Heart right ventricle (tissue), 16 donors: ENCODE measurements at regions not wholly inside any gene's neighbourhood (a gene's known extent, or its start where the extent isn't known, plus 50 kb on each side); places are given as distances from the start of the nearest gene placed in this dataset.

Experiments
- ATAC-seq, 8 donors: fragments of 200-7000 bp; cut with Tn5 transposase; one replicate each; pipeline ENCODE4 v1.9.1; 2020; ENCODE audit warnings: mild to moderate bottlenecking in 8 of 8, moderate library complexity in 8 of 8, moderate number of reproducible peaks in 1 of 8
- DNase-seq, 2 donors: peaks; one replicate each; pipeline ENCODE4 v3.0.0-alpha.2; 2020
- H3K27ac ChIP-seq, 10 donors: fragments of 200-600 bp; sonication (generic) in 2 of 10; one replicate each; pipeline versions ENCODE4 v1.5.0 to v1.8.0; 2020 to 2022; ENCODE audit warnings: mild to moderate bottlenecking in 3 of 10
- H3K27me3 ChIP-seq, 7 donors: fragments of 200-600 bp; one replicate each; pipeline ENCODE4 v1.8.0; 2021 to 2022; ENCODE audit warnings: mild to moderate bottlenecking in 2 of 7
- H3K36me3 ChIP-seq, 9 donors: fragments of 200-600 bp; sonication (generic) in 1 of 9; one replicate each; pipeline versions ENCODE4 v1.5.0 to v1.8.0; 2020 to 2022; ENCODE audit warnings: mild to moderate bottlenecking in 2 of 9
- H3K4me1 ChIP-seq, 9 donors: fragments of 200-600 bp; sonication (generic) in 1 of 9; one replicate each; pipeline versions ENCODE4 v1.5.0 to v1.8.0; 2020 to 2022; ENCODE audit warnings: mild to moderate bottlenecking in 4 of 9
- H3K4me3 ChIP-seq, 10 donors: fragments of 200-600 bp; sonication (generic) in 2 of 10; one replicate each; pipeline versions ENCODE4 v1.5.0 to v1.8.0; 2020 to 2022; ENCODE audit warnings: mild to moderate bottlenecking in 7 of 10, moderate library complexity in 2 of 10
- H3K9me3 ChIP-seq, 11 donors: fragments of 200-600 bp in 10 of 11; sonication (generic) in 2 of 11; one replicate each; pipeline versions ENCODE4 v1.5.0 to v1.8.0; 2013 to 2022; ENCODE audit warnings: mild to moderate bottlenecking in 2 of 11, control low read depth in 1 of 11, moderate library complexity in 1 of 11
- WGBS, 2 donors: extraction: QIAGEN DNeasy Blood & Tissue Kit; methylation state at CpG; one replicate each; pipeline ENCODE4 v1.1.7; 2013; ENCODE audit warnings: inconsistent platforms in 1 of 2; 5-methylcytosine and 5-hydroxymethylcytosine counted together
- intact Hi-C, 10 donors: fragments of 100-400 bp; cut with DNase I; formaldehyde crosslinking; loops; one replicate each; pipeline versions ENCODE4 v1.11.1 to v1.14.2; 2022
- TF ChIP-seq, protein P1 (sequence below), 9 donors: fragments of 200-600 bp; sonication (generic) in 2 of 9; IDR thresholded peaks; one replicate each; pipeline versions ENCODE4 v1.5.0 to v1.8.0; 2021 to 2022; ENCODE audit warnings: antibody characterized with exemption in 9 of 9, mild to moderate bottlenecking in 5 of 9, moderate library complexity in 1 of 9
- donor health status: Arrhythmogenic right ventricular cardiomyopathy.
- donor health status: ischemic (EF 13 %, LVEDD 7.1; RV severe dilation, severe dysfunction).
- donor health status: healthy with polysubstance abuse.
- donor health status: DM: no; HTN: yes; CAD: no.
- donor health status: DM: no; HTN: no; CAD: no.
- donor health status: ischemic (EF 25% LVEDD 6.9; RV normal size, moderate dysfunction).
- donor health status: ischemic (EF 25% LVEDD 5.7; RV mildly dilated, moderate dysfunction).
- donor health status: healthy.
- donor health status: DM: yes; HTN: yes; CAD: no.
- donor health status: Ischemic cardiomyopathy.
- donor health status: ischemic (EF 35%, LVEDD 5.7; RV mildly dilated, moderate dysfunction).
- donor health status: nonischemic (EF 11% LVEDD 7.7; RV severe dilation, severe dysfunction).
- donor health status: DM: yes; HTN: yes; CAD: no.
- donor health status: PGD.
- donor health status: ischemic (EF 29% LVEDD 5.4; RV normal size, mild dysfunction).
- donor health status: nonischemic (EF 23%, LVEDD 6.1; RV moderate dilation, normal function).

DNA sequence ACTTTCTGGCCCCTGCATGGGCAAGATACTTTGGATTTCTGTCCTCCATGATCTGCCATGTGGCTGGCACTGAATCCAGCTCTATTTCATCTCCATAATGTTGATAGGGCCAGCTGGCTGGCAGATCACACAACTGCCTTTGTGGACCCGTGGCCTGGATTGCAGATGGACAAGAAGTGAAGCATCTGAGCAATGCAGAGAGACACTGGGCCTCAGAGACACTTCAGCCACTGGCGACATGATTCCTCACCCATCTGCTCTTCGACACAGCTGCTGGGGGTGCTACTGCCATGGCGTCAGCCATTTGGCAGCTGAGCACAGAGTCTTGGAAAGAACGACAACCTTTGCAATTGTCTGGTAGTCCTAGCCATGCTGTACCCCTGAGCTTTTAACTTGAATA is 79.5 kb upstream of the MYO16 start:
- DNase-seq = no peak
- Histone ChIP-seq H3K36me3 (no peaks in the 10 kb centered on the region), H3K4me1 (no peaks in the 10 kb centered on the region), H3K27ac (no peak overlapping the region), H3K9me3 (peaks cover 0 to 6% (median 0%) of the 10 kb centered on the region in 11 donors), H3K27me3 (no peaks in the 10 kb centered on the region), H3K4me3 (no peak overlapping the region)
- no peak for ATAC-seq
- TF ChIP-seq, protein P1, sequence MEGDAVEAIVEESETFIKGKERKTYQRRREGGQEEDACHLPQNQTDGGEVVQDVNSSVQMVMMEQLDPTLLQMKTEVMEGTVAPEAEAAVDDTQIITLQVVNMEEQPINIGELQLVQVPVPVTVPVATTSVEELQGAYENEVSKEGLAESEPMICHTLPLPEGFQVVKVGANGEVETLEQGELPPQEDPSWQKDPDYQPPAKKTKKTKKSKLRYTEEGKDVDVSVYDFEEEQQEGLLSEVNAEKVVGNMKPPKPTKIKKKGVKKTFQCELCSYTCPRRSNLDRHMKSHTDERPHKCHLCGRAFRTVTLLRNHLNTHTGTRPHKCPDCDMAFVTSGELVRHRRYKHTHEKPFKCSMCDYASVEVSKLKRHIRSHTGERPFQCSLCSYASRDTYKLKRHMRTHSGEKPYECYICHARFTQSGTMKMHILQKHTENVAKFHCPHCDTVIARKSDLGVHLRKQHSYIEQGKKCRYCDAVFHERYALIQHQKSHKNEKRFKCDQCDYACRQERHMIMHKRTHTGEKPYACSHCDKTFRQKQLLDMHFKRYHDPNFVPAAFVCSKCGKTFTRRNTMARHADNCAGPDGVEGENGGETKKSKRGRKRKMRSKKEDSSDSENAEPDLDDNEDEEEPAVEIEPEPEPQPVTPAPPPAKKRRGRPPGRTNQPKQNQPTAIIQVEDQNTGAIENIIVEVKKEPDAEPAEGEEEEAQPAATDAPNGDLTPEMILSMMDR (IDR thresholded peaks at IDR 0.05) = no peak
- intact Hi-C loops = no loop called here
- WGBS, 2 donors = 72% methylated on average over 5 of the region's 5 CpGs

GRCh38 chr13:108551674-108552073 is 77.7 kb upstream of the MYO16 start:
- H3K36me3 ChIP-seq = no peaks in the 10 kb centered on the region
- ATAC-seq (no peak), DNase-seq (no peak)
- peaks cover 0 to 6% (median 0%) of the 10 kb centered on the region in 11 donors for H3K9me3 ChIP-seq
- no peak overlapping the region for H3K27ac ChIP-seq
- no peaks in the 10 kb centered on the region for H3K27me3 ChIP-seq
- H3K4me1 ChIP-seq = no peaks in the 10 kb centered on the region
- intact Hi-C loops = no loop called here
- TF ChIP-seq, protein P1 (IDR thresholded peaks at IDR 0.05) = no peak
- no peak overlapping the region for H3K4me3 ChIP-seq
- 68 to 74% methylated on average over 2 of the region's 2 CpGs for WGBS, 2 donors

DNA sequence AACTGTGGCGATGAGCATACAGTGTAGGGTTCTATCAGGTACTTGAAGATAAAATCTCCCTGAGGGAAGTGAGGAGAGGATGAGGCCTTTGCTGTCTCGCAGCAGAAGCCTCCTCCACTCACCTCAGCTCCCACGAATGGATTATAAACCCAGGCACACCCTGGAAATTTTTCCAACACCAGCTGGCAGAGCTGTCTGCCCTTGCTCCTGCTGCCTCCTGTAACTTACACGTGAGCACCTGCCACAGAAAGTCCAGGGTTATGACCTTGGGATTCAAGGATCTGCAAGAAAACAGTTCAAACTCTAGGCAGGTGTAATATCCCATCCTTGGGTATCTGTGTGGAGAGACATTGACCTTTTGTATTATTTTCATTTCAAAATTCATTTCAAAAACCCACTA is 70.9 kb upstream of the MYO16 start:
- H3K9me3 ChIP-seq = no peaks in the 10 kb centered on the region

GRCh38 chr13:108560093-108560492 is 69.3 kb upstream of the MYO16 start:
- Histone ChIP-seq H3K4me1 (no peaks in the 10 kb centered on the region), H3K27me3 (no peaks in the 10 kb centered on the region), H3K36me3 (no peaks in the 10 kb centered on the region), H3K4me3 (no peak overlapping the region), H3K9me3 (peaks cover 0 to 6% (median 0%) of the 10 kb centered on the region in 11 donors), H3K27ac (no peak overlapping the region)
- DNase-seq (no peak), ATAC-seq (no peak)
- WGBS, 2 donors = 68 to 70% methylated on average over 3 of the region's 3 CpGs
- intact Hi-C loops = no loop called here
- TF ChIP-seq, protein P1 (IDR thresholded peaks at IDR 0.05) = no peak

More for the DNA sequence above, 70.9 kb upstream of the MYO16 start:
- DNase-seq = no peak
- no peak overlapping the region for H3K27ac ChIP-seq
- no peaks in the 10 kb centered on the region for H3K27me3 ChIP-seq
- H3K4me3 ChIP-seq = no peak overlapping the region
- H3K36me3 ChIP-seq = no peaks in the 10 kb centered on the region
- intact Hi-C loops = no loop called here
- TF ChIP-seq, protein P1 (IDR thresholded peaks at IDR 0.05) = no peak
- no peak for ATAC-seq
- 61 to 73% methylated on average over 4 of the region's 4 CpGs for WGBS, 2 donors
- no peaks in the 10 kb centered on the region for H3K4me1 ChIP-seq
